Uterus (tissue), 2 donors: ENCODE measurements at regions not wholly inside any gene's neighbourhood (a gene's known extent, or its start where the extent isn't known, plus 50 kb on each side); places are given as distances from the start of the nearest gene placed in this dataset.

ENCODE experiments used
- CTCF ChIP-seq, 4 experiments: fragments of 200-600 bp in 2 of 4; fragments of 450-650 bp in 2 of 4; sonication (generic) in 2 of 4; IDR thresholded peaks; one replicate each; pipeline ENCODE4 v1.5.1; 2016 to 2019; ENCODE audit warnings: antibody characterized with exemption in 4 of 4, mild to moderate bottlenecking in 2 of 4, moderate library complexity in 1 of 4
- POLR2A ChIP-seq, 2 donors: fragments of 450-650 bp; IDR thresholded peaks; one replicate each; pipeline ENCODE4 v1.6.1; 2016; ENCODE audit warnings: antibody characterized with exemption in 2 of 2, mild to moderate bottlenecking in 1 of 2, moderate library complexity in 1 of 2

- TF ChIP-seq CTCF (IDR thresholded peaks at IDR 0.05) (no peak), POLR2A (IDR thresholded peaks at IDR 0.05) (no peak)
Measured at GRCh38 chr11:122033193-122033592, 82.8 kb downstream of the BLID start.
